IMR-90 (cell line): ENCODE measurements at regions not wholly inside any gene's neighbourhood (a gene's known extent, or its start where the extent isn't known, plus 50 kb on each side); places are given as distances from the start of the nearest gene placed in this dataset.
A peak's percentile ranks its signal among the peaks of the same experiment; 100 is the strongest.

Source experiments
- ATAC-seq: fragments of 200-7000 bp; cut with Tn5 transposase; 2 replicates; pipeline ENCODE4 v1.9.1; 2020; ENCODE audit warnings: low read depth, mild to moderate bottlenecking, moderate library complexity
- BruUV-seq: library from RNA; stranded (reverse); fragments of 400-500 nt; replicated peaks from 2 replicates; lab custom pipeline; 2021; lab: Mats Ljungman, UMichigan
- CTCF ChIA-PET: fragments of 300-600 bp; formaldehyde crosslinking; extraction: SDS; loops from one replicate; lab custom pipeline; 2021; ENCODE audit warnings: antibody characterized with exemption; lab: Yijun Ruan, JAX
- POLR2A ChIA-PET: fragments of 300-600 bp; sonication (Branson Sonifier 250); formaldehyde crosslinking; loops from one replicate; lab custom pipeline; 2022; ENCODE audit warnings: antibody characterized with exemption; ENCODE audit not compliant: unreplicated experiment; lab: Charles Lee
- DNase-seq: peaks from one replicate; pipeline ENCODE4 v3.0.0; 2013
- H2AFZ ChIP-seq: replicated peaks from 2 replicates; pipeline ENCODE3; 2013; ENCODE audit warnings: low read length, mild to moderate bottlenecking; ENCODE audit not compliant: poor library complexity
- H2AK5ac ChIP-seq: 2 replicates; pipeline ENCODE4 v1.6.1; 2013; ENCODE audit warnings: low read depth, low read length, inconsistent platforms
- H2AK9ac ChIP-seq: replicated peaks from 2 replicates; pipeline ENCODE3; 2013; ENCODE audit warnings: mild to moderate bottlenecking, low read depth, low read length, moderate library complexity; ENCODE audit not compliant: poor library complexity
- H2BK120ac ChIP-seq: 2 replicates; pipeline ENCODE4 v1.6.1; 2013; ENCODE audit warnings: low read depth, low read length, inconsistent platforms
- H2BK15ac ChIP-seq: 3 replicates; pipeline ENCODE4 v1.6.1; 2013; ENCODE audit warnings: low read depth, low read length, inconsistent platforms
- H2BK20ac ChIP-seq: 2 replicates; pipeline ENCODE4 v1.6.1; 2013; ENCODE audit warnings: low read depth, mild to moderate bottlenecking, inconsistent platforms, low read length, moderate library complexity
- H2BK5ac ChIP-seq: 2 replicates; pipeline ENCODE4 v1.6.1; 2013; ENCODE audit warnings: mild to moderate bottlenecking, low read depth, low read length, inconsistent platforms; ENCODE audit not compliant: poor library complexity, severe bottlenecking
- H3K14ac ChIP-seq: replicated peaks from 2 replicates; pipeline ENCODE4 v1.6.1; 2013; ENCODE audit warnings: low read depth, low read length, inconsistent platforms
- H3K18ac ChIP-seq: 2 replicates; pipeline ENCODE4 v1.6.1; 2013; ENCODE audit warnings: low read depth, low read length, control low read depth
- H3K23ac ChIP-seq: 2 replicates; pipeline ENCODE4 v1.6.1; 2013; ENCODE audit warnings: low read depth, low read length, inconsistent platforms
- H3K27ac ChIP-seq: 2 replicates; pipeline ENCODE4 v1.5.1; 2013; ENCODE audit warnings: mild to moderate bottlenecking, control low read depth, low read length; ENCODE audit not compliant: insufficient read depth
- H3K27me3 ChIP-seq: 2 replicates; pipeline ENCODE4 v1.6.1; 2013; ENCODE audit warnings: low read length; ENCODE audit not compliant: control insufficient read depth, insufficient read depth
- H3K36me3 ChIP-seq: 2 replicates; pipeline ENCODE4 v1.6.1; 2013; ENCODE audit warnings: low read length, mixed read lengths; ENCODE audit not compliant: control insufficient read depth, insufficient read depth
- H3K4ac ChIP-seq: 2 replicates; pipeline ENCODE4 v1.6.1; 2013; ENCODE audit warnings: low read depth, low read length, inconsistent platforms
- H3K4me1 ChIP-seq: 2 replicates; pipeline ENCODE4 v1.6.1; 2013; ENCODE audit warnings: low read length, mixed read lengths; ENCODE audit not compliant: control insufficient read depth, insufficient read depth
- H3K4me2 ChIP-seq: 2 replicates; pipeline ENCODE4 v1.6.1; 2013; ENCODE audit warnings: low read depth, mild to moderate bottlenecking, control low read depth, low read length, moderate library complexity
- H3K4me3 ChIP-seq: 2 replicates; pipeline ENCODE4 v1.5.1; 2013; ENCODE audit warnings: low read depth, mild to moderate bottlenecking, control low read depth, low read length, moderate library complexity; ENCODE audit not compliant: insufficient read depth
- H3K56ac ChIP-seq: 2 replicates; pipeline ENCODE4 v1.6.1; 2013; ENCODE audit warnings: low read length, inconsistent platforms; ENCODE audit not compliant: insufficient read depth; ENCODE audit errors: extremely low read depth
- H3K79me1 ChIP-seq, 2 experiments: 2 replicates each; pipeline ENCODE4 v1.6.1; 2013; ENCODE audit warnings: low read length in 2 of 2, inconsistent platforms in 1 of 2, low read depth in 1 of 2
- H3K9ac ChIP-seq: 2 replicates; pipeline ENCODE4 v1.6.1; 2013; ENCODE audit warnings: low read depth, low read length, control low read depth
- H3K9me1 ChIP-seq: 2 replicates; pipeline ENCODE4 v1.6.1; 2013; ENCODE audit warnings: low read length, inconsistent platforms; ENCODE audit not compliant: insufficient read depth
- H3K9me3 ChIP-seq: 2 replicates; pipeline ENCODE4 v1.6.1; 2013; ENCODE audit warnings: low read length; ENCODE audit not compliant: control insufficient read depth, insufficient read depth
- H4K20me1 ChIP-seq: 2 replicates; pipeline ENCODE4 v1.6.1; 2013; ENCODE audit warnings: low read length, inconsistent platforms; ENCODE audit not compliant: insufficient read depth
- H4K5ac ChIP-seq: 2 replicates; pipeline ENCODE4 v1.6.1; 2013; ENCODE audit warnings: mild to moderate bottlenecking, low read depth, low read length, control low read depth
- H4K8ac ChIP-seq, 2 experiments: 2 replicates each; pipeline ENCODE4 v1.6.1; 2013; ENCODE audit warnings: low read depth in 2 of 2, low read length in 2 of 2, control low read depth in 1 of 2, inconsistent platforms in 1 of 2
- H4K91ac ChIP-seq: 2 replicates; pipeline ENCODE4 v1.6.1; 2013; ENCODE audit warnings: low read depth, low read length, inconsistent platforms; ENCODE audit not compliant: insufficient read depth
- RCOR1 ChIP-seq: IDR thresholded peaks from 2 replicates; pipeline ENCODE4 v1.6.1; 2012; ENCODE audit warnings: mild to moderate bottlenecking, low read length, improper control_type of control experiment; ENCODE audit not compliant: insufficient replicate concordance
- WGBS, 2 experiments: methylation state at CpG; one replicate each; pipeline versions ENCODE4 v1.1.5 to v1.1.7; 2013; ENCODE audit warnings: missing lambda C conversion rate in 2 of 2; ENCODE audit not compliant: insufficient read length in 1 of 2; ENCODE audit errors: extremely low coverage in 2 of 2; 5-methylcytosine and 5-hydroxymethylcytosine counted together
- dilution Hi-C: fragments of 300-500 bp; cut with HindIII; formaldehyde crosslinking; loops from one replicate; pipeline ENCODE4 v1.14.3; 2018; ENCODE audit warnings: low sequenced_read_pairs; ENCODE audit not compliant: unreplicated experiment
- in situ Hi-C: fragments of 300-500 bp; cut with MboI; formaldehyde crosslinking; loops from 3 replicates; pipeline ENCODE4 v1.14.3; 2019; ENCODE audit warnings: low sequenced_read_pairs, inconsistent platforms, mixed read lengths
- intact Hi-C: fragments of 100-400 bp; cut with micrococcal nuclease; formaldehyde crosslinking; loops from 2 replicates; pipeline ENCODE4 v1.10.0; 2022

- no peak overlapping the region for H3K18ac ChIP-seq
- H4K8ac ChIP-seq: no peak overlapping the region
- DNase-seq (peak; percentile 10), ATAC-seq (peak; percentile 37; the same call in 1 of the 2 replicates)
- H3K23ac ChIP-seq: no peak overlapping the region
- H3K56ac ChIP-seq: no peak overlapping the region
- no peak overlapping the region for H3K27ac ChIP-seq
- no peak overlapping the region for H3K4me3 ChIP-seq
- POLR2A ChIA-PET: no interaction called here
- H3K14ac ChIP-seq: no peak overlapping the region
- dilution Hi-C loops (no loop called here), intact Hi-C loops (no loop called here), in situ Hi-C loops (no loop called here)
- no peak overlapping the region for H4K5ac ChIP-seq
- peak overlapping the region; percentile 32 for H2AFZ ChIP-seq
- 72% methylated on average over 6 of the region's 11 CpGs; no CpG with 5 or more reads in 1 of the 2 experiments for WGBS, 2 experiments
- peaks cover 4% of the 10 kb centered on the region; the same call in 1 of the 2 replicates for H3K36me3 ChIP-seq
- H2BK5ac ChIP-seq: no peak overlapping the region
- no peak overlapping the region for H4K91ac ChIP-seq
- H2AK5ac ChIP-seq: no peak overlapping the region
- no peak for TF ChIP-seq RCOR1
- H3K9me1 ChIP-seq: no peaks in the 10 kb centered on the region
- BruUV-seq: no TSS peak
- H3K4ac ChIP-seq: no peak overlapping the region
- H2BK120ac ChIP-seq: no peak overlapping the region
- H3K79me1 ChIP-seq: no peaks in the 10 kb centered on the region
- H2AK9ac ChIP-seq: no peak overlapping the region
- no peak overlapping the region for H2BK15ac ChIP-seq
- H3K27me3 ChIP-seq: no peaks in the 10 kb centered on the region
- H3K9ac ChIP-seq: no peak overlapping the region
- H3K9me3 ChIP-seq: no peaks in the 10 kb centered on the region
- no peaks in the 10 kb centered on the region for H4K20me1 ChIP-seq
- no peaks in the 10 kb centered on the region; the same call in 1 of the 2 replicates for H3K4me1 ChIP-seq
- CTCF ChIA-PET: interaction anchor here (1.2 kb wide), 1 partner anchor 13 kb away, joined by 4 read pairs; no protein-coding TSS in a partner anchor
- no peak overlapping the region for H3K4me2 ChIP-seq
- H2BK20ac ChIP-seq: no peak overlapping the region
These were observed 93.8 kb upstream of the CLMN start for GRCh38 chr14:95413289-95414215.
